Stimulated activated CD8-positive, alpha-beta memory T cell treated with anti-CD3 and anti-CD28 coated beads, Interleukin-15, amount 100 ng/mL, for 24 hours (primary cell): ENCODE measurements at regions not wholly inside any gene's neighbourhood (a gene's known extent, or its start where the extent isn't known, plus 50 kb on each side); places are given as distances from the start of the nearest gene placed in this dataset.

Source experiments
- DNase-seq: peaks from one replicate; pipeline ENCODE4 v3.0.0-alpha.2; 2020; ENCODE audit warnings: low read depth

- no peak for DNase-seq
Observed at GRCh38 chr14:96617635-96618034, 115.5 kb downstream of the PAPOLA start.

GRCh38 chr14:96622926-96623325 is 120.7 kb downstream of the PAPOLA start:
- no peak for DNase-seq

- DNase-seq, result no peak
Observed at GRCh38 chr14:96623676-96624484, 121.7 kb downstream of the PAPOLA start.

GRCh38 chr14:96624661-96625425 is 122.7 kb downstream of the PAPOLA start:
- DNase-seq, result no peak

- no peak for DNase-seq
Observed at GRCh38 chr14:96625426-96625985, 123.3 kb downstream of the PAPOLA start.

GRCh38 chr14:96626121-96626768 is 124.1 kb downstream of the PAPOLA start:
- no peak for DNase-seq

GRCh38 chr14:96626916-96627315 is 124.7 kb downstream of the PAPOLA start:
- DNase-seq, result no peak

GRCh38 chr14:96627386-96627785 is 125.2 kb downstream of the PAPOLA start:
- no peak for DNase-seq

- DNase-seq, result no peak
Observed at GRCh38 chr14:96627811-96628775, 125.9 kb downstream of the PAPOLA start.

- no peak for DNase-seq
Observed at GRCh38 chr14:96629082-96629481, 126.9 kb downstream of the PAPOLA start.

GRCh38 chr14:96629558-96630222 is 127.5 kb downstream of the PAPOLA start:
- DNase-seq, result no peak

- no peak for DNase-seq
Observed at GRCh38 chr14:96630281-96630680, 128.1 kb downstream of the PAPOLA start.

GRCh38 chr14:96631030-96631429 is 128.8 kb downstream of the PAPOLA start:
- DNase-seq, result no peak

- no peak for DNase-seq
Observed at GRCh38 chr14:96631621-96632362, 129.6 kb downstream of the PAPOLA start.

- DNase-seq, result no peak
Observed at GRCh38 chr14:96632363-96632758, 130.2 kb downstream of the PAPOLA start.

- DNase-seq, result no peak
Observed at GRCh38 chr14:96633096-96633495, 130.9 kb downstream of the PAPOLA start.

- no peak for DNase-seq
Observed at GRCh38 chr14:96634481-96634880, 132.3 kb downstream of the PAPOLA start.

GRCh38 chr14:96634896-96635295 is 132.7 kb downstream of the PAPOLA start:
- DNase-seq, result no peak

GRCh38 chr14:96635850-96636249 is 133.7 kb downstream of the PAPOLA start:
- no peak for DNase-seq

- DNase-seq, result no peak
Observed at GRCh38 chr14:96637521-96637920, 135.3 kb downstream of the PAPOLA start.
